ENCODE measurements at regions not wholly inside any gene's neighbourhood (a gene's known extent, or its start where the extent isn't known, plus 50 kb on each side); places are given as distances from the start of the nearest gene placed in this dataset.

GRCh38 chrX:150234126-150234525, 129.0 kb upstream of the MAMLD1 start:
- H3K27ac ChIP-seq (ENCODE audit: low read depth, low read length) = no peak overlapping the region
- no peak overlapping the region for H2AFZ ChIP-seq (ENCODE audit: low read length, unreplicated experiment)
- H3K4me3 ChIP-seq (ENCODE audit: low read depth, low read length) = no peak overlapping the region
- peaks cover 9% of the 10 kb centered on the region for H3K4me1 ChIP-seq (ENCODE audit: control insufficient read depth, insufficient read depth, low read length, unreplicated experiment)
- no peaks in the 10 kb centered on the region for H3K36me3 ChIP-seq (ENCODE audit: insufficient read depth, low read length)
- H3K27me3 ChIP-seq (ENCODE audit: insufficient read depth, low read length) = no peaks in the 10 kb centered on the region
- no peaks in the 10 kb centered on the region for H3K79me2 ChIP-seq (ENCODE audit: control insufficient read depth, insufficient read depth, low read length, unreplicated experiment)

- H3K4me1 ChIP-seq (ENCODE audit: control insufficient read depth, insufficient read depth, low read length, unreplicated experiment) = peaks cover 9% of the 10 kb centered on the region
- H3K36me3 ChIP-seq (ENCODE audit: insufficient read depth, low read length) = no peaks in the 10 kb centered on the region
- no peaks in the 10 kb centered on the region for H3K79me2 ChIP-seq (ENCODE audit: control insufficient read depth, insufficient read depth, low read length, unreplicated experiment)
- no peak overlapping the region for H3K4me3 ChIP-seq (ENCODE audit: low read depth, low read length)
- no peak overlapping the region for H2AFZ ChIP-seq (ENCODE audit: low read length, unreplicated experiment)
- H3K27ac ChIP-seq (ENCODE audit: low read depth, low read length) = no peak overlapping the region
- H3K27me3 ChIP-seq (ENCODE audit: insufficient read depth, low read length) = no peaks in the 10 kb centered on the region
Observed at GRCh38 chrX:150236327-150236726, 126.8 kb upstream of the MAMLD1 start.

GRCh38 chrX:150238632-150239382, 124.3 kb upstream of the MAMLD1 start:
- Histone ChIP-seq H3K27ac (ENCODE audit: low read depth, low read length) (no peak overlapping the region), H2AFZ (ENCODE audit: low read length, unreplicated experiment) (no peak overlapping the region), H3K4me3 (ENCODE audit: low read depth, low read length) (no peak overlapping the region), H3K79me2 (ENCODE audit: control insufficient read depth, insufficient read depth, low read length, unreplicated experiment) (no peaks in the 10 kb centered on the region), H3K27me3 (ENCODE audit: insufficient read depth, low read length) (no peaks in the 10 kb centered on the region), H3K4me1 (ENCODE audit: control insufficient read depth, insufficient read depth, low read length, unreplicated experiment) (peaks cover 9% of the 10 kb centered on the region), H3K36me3 (ENCODE audit: insufficient read depth, low read length) (no peaks in the 10 kb centered on the region)

- Histone ChIP-seq H3K79me2 (ENCODE audit: control insufficient read depth, insufficient read depth, low read length, unreplicated experiment) (no peaks in the 10 kb centered on the region), H3K4me3 (ENCODE audit: low read depth, low read length) (no peak overlapping the region), H3K27me3 (ENCODE audit: insufficient read depth, low read length) (no peaks in the 10 kb centered on the region), H2AFZ (ENCODE audit: low read length, unreplicated experiment) (no peak overlapping the region), H3K36me3 (ENCODE audit: insufficient read depth, low read length) (no peaks in the 10 kb centered on the region), H3K27ac (ENCODE audit: low read depth, low read length) (no peak overlapping the region), H3K4me1 (ENCODE audit: control insufficient read depth, insufficient read depth, low read length, unreplicated experiment) (peaks cover 9% of the 10 kb centered on the region)
Observed at GRCh38 chrX:150239946-150240642, 123.0 kb upstream of the MAMLD1 start.

GRCh38 chrX:150240643-150240970, 122.5 kb upstream of the MAMLD1 start:
- Histone ChIP-seq H3K4me1 (ENCODE audit: control insufficient read depth, insufficient read depth, low read length, unreplicated experiment) (peaks cover 9% of the 10 kb centered on the region), H3K36me3 (ENCODE audit: insufficient read depth, low read length) (no peaks in the 10 kb centered on the region), H3K79me2 (ENCODE audit: control insufficient read depth, insufficient read depth, low read length, unreplicated experiment) (no peaks in the 10 kb centered on the region), H3K27me3 (ENCODE audit: insufficient read depth, low read length) (no peaks in the 10 kb centered on the region), H2AFZ (ENCODE audit: low read length, unreplicated experiment) (no peak overlapping the region), H3K4me3 (ENCODE audit: low read depth, low read length) (no peak overlapping the region), H3K27ac (ENCODE audit: low read depth, low read length) (no peak overlapping the region)

- no peak overlapping the region for H2AFZ ChIP-seq (ENCODE audit: low read length, unreplicated experiment)
Observed at GRCh38 chrX:150253959-150254620, 109.0 kb upstream of the MAMLD1 start.

GRCh38 chrX:150254909-150255308, 108.2 kb upstream of the MAMLD1 start:
- H2AFZ ChIP-seq (ENCODE audit: low read length, unreplicated experiment) = no peak overlapping the region
- no peaks in the 10 kb centered on the region for H3K36me3 ChIP-seq (ENCODE audit: insufficient read depth, low read length)
- peaks cover 12% of the 10 kb centered on the region for H3K4me1 ChIP-seq (ENCODE audit: control insufficient read depth, insufficient read depth, low read length, unreplicated experiment)
- H3K27ac ChIP-seq (ENCODE audit: low read depth, low read length) = no peak overlapping the region
- no peak overlapping the region for H3K4me3 ChIP-seq (ENCODE audit: low read depth, low read length)
- no peaks in the 10 kb centered on the region for H3K27me3 ChIP-seq (ENCODE audit: insufficient read depth, low read length)
- H3K79me2 ChIP-seq (ENCODE audit: control insufficient read depth, insufficient read depth, low read length, unreplicated experiment) = no peaks in the 10 kb centered on the region

More at GRCh38 chrX:150253959-150254620, 109.0 kb upstream of the MAMLD1 start:
- Histone ChIP-seq H3K79me2 (ENCODE audit: control insufficient read depth, insufficient read depth, low read length, unreplicated experiment) (no peaks in the 10 kb centered on the region), H3K36me3 (ENCODE audit: insufficient read depth, low read length) (no peaks in the 10 kb centered on the region), H3K4me1 (ENCODE audit: control insufficient read depth, insufficient read depth, low read length, unreplicated experiment) (peaks cover 5% of the 10 kb centered on the region), H3K27me3 (ENCODE audit: insufficient read depth, low read length) (no peaks in the 10 kb centered on the region), H3K4me3 (ENCODE audit: low read depth, low read length) (no peak overlapping the region), H3K27ac (ENCODE audit: low read depth, low read length) (no peak overlapping the region)

- H3K4me1 ChIP-seq (ENCODE audit: control insufficient read depth, insufficient read depth, low read length, unreplicated experiment) = peaks cover 14% of the 10 kb centered on the region
- no peak overlapping the region for H2AFZ ChIP-seq (ENCODE audit: low read length, unreplicated experiment)
- H3K79me2 ChIP-seq (ENCODE audit: control insufficient read depth, insufficient read depth, low read length, unreplicated experiment) = no peaks in the 10 kb centered on the region
- no peaks in the 10 kb centered on the region for H3K36me3 ChIP-seq (ENCODE audit: insufficient read depth, low read length)
- H3K27me3 ChIP-seq (ENCODE audit: insufficient read depth, low read length) = no peaks in the 10 kb centered on the region
- no peak overlapping the region for H3K27ac ChIP-seq (ENCODE audit: low read depth, low read length)
- no peak overlapping the region for H3K4me3 ChIP-seq (ENCODE audit: low read depth, low read length)
Observed at GRCh38 chrX:150255441-150256296, 107.4 kb upstream of the MAMLD1 start.

- Histone ChIP-seq H3K27me3 (ENCODE audit: insufficient read depth, low read length) (no peaks in the 10 kb centered on the region), H3K79me2 (ENCODE audit: control insufficient read depth, insufficient read depth, low read length, unreplicated experiment) (no peaks in the 10 kb centered on the region), H3K36me3 (ENCODE audit: insufficient read depth, low read length) (no peaks in the 10 kb centered on the region), H2AFZ (ENCODE audit: low read length, unreplicated experiment) (no peak overlapping the region), H3K27ac (ENCODE audit: low read depth, low read length) (no peak overlapping the region), H3K4me1 (ENCODE audit: control insufficient read depth, insufficient read depth, low read length, unreplicated experiment) (peaks cover 14% of the 10 kb centered on the region), H3K4me3 (ENCODE audit: low read depth, low read length) (no peak overlapping the region)
Observed at GRCh38 chrX:150256297-150256650, 106.8 kb upstream of the MAMLD1 start.

- Histone ChIP-seq H3K27me3 (ENCODE audit: insufficient read depth, low read length) (no peaks in the 10 kb centered on the region), H2AFZ (ENCODE audit: low read length, unreplicated experiment) (no peak overlapping the region), H3K79me2 (ENCODE audit: control insufficient read depth, insufficient read depth, low read length, unreplicated experiment) (no peaks in the 10 kb centered on the region), H3K36me3 (ENCODE audit: insufficient read depth, low read length) (no peaks in the 10 kb centered on the region), H3K4me3 (ENCODE audit: low read depth, low read length) (no peak overlapping the region), H3K4me1 (ENCODE audit: control insufficient read depth, insufficient read depth, low read length, unreplicated experiment) (peaks cover 14% of the 10 kb centered on the region), H3K27ac (ENCODE audit: low read depth, low read length) (no peak overlapping the region)
Observed at GRCh38 chrX:150257353-150258175, 105.6 kb upstream of the MAMLD1 start.
